HepG2 (cell line): ENCODE measurements at regions not wholly inside any gene's neighbourhood (a gene's known extent, or its start where the extent isn't known, plus 50 kb on each side); places are given as distances from the start of the nearest gene placed in this dataset.

Source experiments
- EP300 ChIP-seq, 3 experiments: sonication (generic) in 1 of 3; formaldehyde crosslinking in 1 of 3; IDR thresholded peaks; 2 replicates each; pipeline versions ENCODE4 v1.5.1 to v1.6.1; 2011 to 2020; ENCODE audit warnings: low read depth in 2 of 3, low read length in 2 of 3, borderline replicate concordance in 1 of 3, improper control_type of control experiment in 1 of 3, mild to moderate bottlenecking in 1 of 3, missing genetic modification reagents in 1 of 3, moderate library complexity in 1 of 3
- FOSL1 ChIP-seq: sonication (generic); formaldehyde crosslinking; IDR thresholded peaks from 2 replicates; pipeline ENCODE4 v1.9.0; 2021; ENCODE audit warnings: missing genetic modification reagents, borderline replicate concordance
- FOXA1 ChIP-seq, 2 experiments: fragments of 450-650 bp in 1 of 2; sonication (generic) in 1 of 2; formaldehyde crosslinking in 1 of 2; IDR thresholded peaks; 2 replicates each; pipeline versions ENCODE4 v1.4.0 to v1.6.1; 2016 to 2020; ENCODE audit warnings: missing genetic modification reagents in 1 of 2
- GABPA ChIP-seq, 2 experiments: IDR thresholded peaks; 2 replicates each; pipeline ENCODE4 v1.6.1; 2011 to 2016; ENCODE audit warnings: low read depth in 2 of 2, low read length in 1 of 2, missing biosample characterization in 1 of 2, missing genetic modification characterization in 1 of 2
- GTF2F1 ChIP-seq: fragments of 150-350 bp; IDR thresholded peaks from 2 replicates; pipeline ENCODE4 v1.6.1; 2014; ENCODE audit warnings: low read length
- JUNB ChIP-seq: sonication (generic); formaldehyde crosslinking; IDR thresholded peaks from 2 replicates; pipeline ENCODE4 v1.8.0; 2022; ENCODE audit warnings: missing genetic modification reagents, mild to moderate bottlenecking, borderline replicate concordance
- MXD4 ChIP-seq: IDR thresholded peaks from 2 replicates; pipeline ENCODE4 v1.6.1; 2016; ENCODE audit warnings: mild to moderate bottlenecking, missing biosample characterization, missing genetic modification reagents
- YY1 ChIP-seq: IDR thresholded peaks from 2 replicates; pipeline ENCODE4 v1.6.1; 2011; ENCODE audit warnings: low read length, low read depth, moderate library complexity, mild to moderate bottlenecking; ENCODE audit not compliant: insufficient read depth, insufficient replicate concordance
- ZNF720 ChIP-seq: sonication (generic); formaldehyde crosslinking; IDR thresholded peaks from 2 replicates; pipeline ENCODE4 v1.4.0; 2020; ENCODE audit warnings: missing genetic modification reagents
- ZNF777 ChIP-seq: sonication (generic); formaldehyde crosslinking; IDR thresholded peaks from 2 replicates; pipeline ENCODE4 v1.4.0; 2020; ENCODE audit warnings: missing genetic modification reagents
- TF ChIP-seq, protein P1 (sequence below): sonication (generic); formaldehyde crosslinking; IDR thresholded peaks from 2 replicates; pipeline ENCODE4 v1.4.0; 2020; ENCODE audit warnings: missing genetic modification reagents, borderline replicate concordance
- TF ChIP-seq, protein P2 (sequence below), 2 experiments: sonication (generic) in 1 of 2; formaldehyde crosslinking in 1 of 2; IDR thresholded peaks; 2 replicates each; pipeline versions ENCODE4 v1.4.0 to v1.6.1; 2018 to 2020; ENCODE audit warnings: missing genetic modification reagents in 2 of 2, borderline replicate concordance in 1 of 2, low read depth in 1 of 2, mild to moderate bottlenecking in 1 of 2, missing biosample characterization in 1 of 2
- TF ChIP-seq, protein P3 (sequence below): sonication (generic); formaldehyde crosslinking; IDR thresholded peaks from 2 replicates; pipeline ENCODE4 v1.5.0; 2020; ENCODE audit warnings: mild to moderate bottlenecking, missing genetic modification reagents, moderate library complexity
- TF ChIP-seq, protein P4 (sequence below), 2 experiments: sonication (generic) in 1 of 2; formaldehyde crosslinking in 1 of 2; IDR thresholded peaks; 2 replicates each; pipeline versions ENCODE4 v1.5.1 to v1.6.1; 2011 to 2020; ENCODE audit warnings: borderline replicate concordance in 1 of 2, low read depth in 1 of 2, low read length in 1 of 2, mild to moderate bottlenecking in 1 of 2, missing genetic modification reagents in 1 of 2, moderate library complexity in 1 of 2

DNA sequence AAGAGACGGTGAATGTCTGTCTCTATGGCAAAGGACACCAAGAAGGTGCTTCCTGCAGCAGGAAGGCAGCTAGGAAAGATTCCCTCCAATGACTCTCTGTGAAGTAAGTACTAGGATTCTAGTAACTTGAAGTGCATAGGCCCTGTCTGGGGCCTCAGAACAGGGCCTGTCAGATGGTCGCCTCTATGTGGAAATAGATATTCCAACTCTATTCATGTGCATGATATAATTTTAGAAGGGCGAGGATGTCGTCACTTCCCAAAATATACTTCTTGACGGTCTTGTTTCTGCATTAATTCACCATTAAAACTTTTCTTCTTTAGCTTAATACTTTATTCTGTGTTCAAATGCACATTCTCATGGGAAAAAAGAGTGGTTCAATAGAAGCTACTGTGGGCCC, 167.0 kb downstream of the TLE3 start:
- TF ChIP-seq, protein P1, sequence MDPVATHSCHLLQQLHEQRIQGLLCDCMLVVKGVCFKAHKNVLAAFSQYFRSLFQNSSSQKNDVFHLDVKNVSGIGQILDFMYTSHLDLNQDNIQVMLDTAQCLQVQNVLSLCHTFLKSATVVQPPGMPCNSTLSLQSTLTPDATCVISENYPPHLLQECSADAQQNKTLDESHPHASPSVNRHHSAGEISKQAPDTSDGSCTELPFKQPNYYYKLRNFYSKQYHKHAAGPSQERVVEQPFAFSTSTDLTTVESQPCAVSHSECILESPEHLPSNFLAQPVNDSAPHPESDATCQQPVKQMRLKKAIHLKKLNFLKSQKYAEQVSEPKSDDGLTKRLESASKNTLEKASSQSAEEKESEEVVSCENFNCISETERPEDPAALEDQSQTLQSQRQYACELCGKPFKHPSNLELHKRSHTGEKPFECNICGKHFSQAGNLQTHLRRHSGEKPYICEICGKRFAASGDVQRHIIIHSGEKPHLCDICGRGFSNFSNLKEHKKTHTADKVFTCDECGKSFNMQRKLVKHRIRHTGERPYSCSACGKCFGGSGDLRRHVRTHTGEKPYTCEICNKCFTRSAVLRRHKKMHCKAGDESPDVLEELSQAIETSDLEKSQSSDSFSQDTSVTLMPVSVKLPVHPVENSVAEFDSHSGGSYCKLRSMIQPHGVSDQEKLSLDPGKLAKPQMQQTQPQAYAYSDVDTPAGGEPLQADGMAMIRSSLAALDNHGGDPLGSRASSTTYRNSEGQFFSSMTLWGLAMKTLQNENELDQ (CRISPR knock-in tag), result no peak
- TF ChIP-seq, protein P2, sequence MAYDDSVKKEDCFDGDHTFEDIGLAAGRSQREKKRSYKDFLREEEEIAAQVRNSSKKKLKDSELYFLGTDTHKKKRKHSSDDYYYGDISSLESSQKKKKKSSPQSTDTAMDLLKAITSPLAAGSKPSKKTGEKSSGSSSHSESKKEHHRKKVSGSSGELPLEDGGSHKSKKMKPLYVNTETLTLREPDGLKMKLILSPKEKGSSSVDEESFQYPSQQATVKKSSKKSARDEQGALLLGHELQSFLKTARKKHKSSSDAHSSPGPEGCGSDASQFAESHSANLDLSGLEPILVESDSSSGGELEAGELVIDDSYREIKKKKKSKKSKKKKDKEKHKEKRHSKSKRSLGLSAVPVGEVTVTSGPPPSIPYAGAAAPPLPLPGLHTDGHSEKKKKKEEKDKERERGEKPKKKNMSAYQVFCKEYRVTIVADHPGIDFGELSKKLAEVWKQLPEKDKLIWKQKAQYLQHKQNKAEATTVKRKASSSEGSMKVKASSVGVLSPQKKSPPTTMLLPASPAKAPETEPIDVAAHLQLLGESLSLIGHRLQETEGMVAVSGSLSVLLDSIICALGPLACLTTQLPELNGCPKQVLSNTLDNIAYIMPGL (CRISPR knock-in tag; IDR thresholded peaks at IDR 0.05; ENCODE audit: borderline replicate concordance in 1 of 2, low read depth in 1 of 2), result no peak
- TF ChIP-seq, protein P3, sequence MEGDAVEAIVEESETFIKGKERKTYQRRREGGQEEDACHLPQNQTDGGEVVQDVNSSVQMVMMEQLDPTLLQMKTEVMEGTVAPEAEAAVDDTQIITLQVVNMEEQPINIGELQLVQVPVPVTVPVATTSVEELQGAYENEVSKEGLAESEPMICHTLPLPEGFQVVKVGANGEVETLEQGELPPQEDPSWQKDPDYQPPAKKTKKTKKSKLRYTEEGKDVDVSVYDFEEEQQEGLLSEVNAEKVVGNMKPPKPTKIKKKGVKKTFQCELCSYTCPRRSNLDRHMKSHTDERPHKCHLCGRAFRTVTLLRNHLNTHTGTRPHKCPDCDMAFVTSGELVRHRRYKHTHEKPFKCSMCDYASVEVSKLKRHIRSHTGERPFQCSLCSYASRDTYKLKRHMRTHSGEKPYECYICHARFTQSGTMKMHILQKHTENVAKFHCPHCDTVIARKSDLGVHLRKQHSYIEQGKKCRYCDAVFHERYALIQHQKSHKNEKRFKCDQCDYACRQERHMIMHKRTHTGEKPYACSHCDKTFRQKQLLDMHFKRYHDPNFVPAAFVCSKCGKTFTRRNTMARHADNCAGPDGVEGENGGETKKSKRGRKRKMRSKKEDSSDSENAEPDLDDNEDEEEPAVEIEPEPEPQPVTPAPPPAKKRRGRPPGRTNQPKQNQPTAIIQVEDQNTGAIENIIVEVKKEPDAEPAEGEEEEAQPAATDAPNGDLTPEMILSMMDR (CRISPR knock-in tag), result no peak
- no peak for TF ChIP-seq GTF2F1
- TF ChIP-seq MXD4 (CRISPR knock-in tag), result no peak
- TF ChIP-seq GABPA (IDR thresholded peaks at IDR 0.05; ENCODE audit: low read depth, low read length), result no peak
- TF ChIP-seq GABPA (CRISPR knock-in tag; IDR thresholded peaks at IDR 0.05; ENCODE audit: low read depth), result no peak
- TF ChIP-seq FOSL1 (CRISPR knock-in tag), result no peak
- no peak for TF ChIP-seq FOXA1 (IDR thresholded peaks at IDR 0.05)
- no peak for TF ChIP-seq FOXA1 (CRISPR knock-in tag; IDR thresholded peaks at IDR 0.05)
- no peak for TF ChIP-seq ZNF777 (CRISPR knock-in tag)
- no peak for TF ChIP-seq EP300 (IDR thresholded peaks at IDR 0.05; ENCODE audit: low read depth in 2 of 2, low read length in 2 of 2)
- TF ChIP-seq EP300 (CRISPR knock-in tag; IDR thresholded peaks at IDR 0.05; ENCODE audit: borderline replicate concordance), result no peak
- TF ChIP-seq, protein P4, sequence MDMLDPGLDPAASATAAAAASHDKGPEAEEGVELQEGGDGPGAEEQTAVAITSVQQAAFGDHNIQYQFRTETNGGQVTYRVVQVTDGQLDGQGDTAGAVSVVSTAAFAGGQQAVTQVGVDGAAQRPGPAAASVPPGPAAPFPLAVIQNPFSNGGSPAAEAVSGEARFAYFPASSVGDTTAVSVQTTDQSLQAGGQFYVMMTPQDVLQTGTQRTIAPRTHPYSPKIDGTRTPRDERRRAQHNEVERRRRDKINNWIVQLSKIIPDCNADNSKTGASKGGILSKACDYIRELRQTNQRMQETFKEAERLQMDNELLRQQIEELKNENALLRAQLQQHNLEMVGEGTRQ (IDR thresholded peaks at IDR 0.05; ENCODE audit: low read depth, low read length), result no peak
- TF ChIP-seq, protein P4 (CRISPR knock-in tag; IDR thresholded peaks at IDR 0.05; ENCODE audit: borderline replicate concordance), result no peak
- TF ChIP-seq JUNB, result no peak
- TF ChIP-seq YY1, result no peak
- no peak for TF ChIP-seq ZNF720
